ENCODE measurements at regions not wholly inside any gene's neighbourhood (a gene's known extent, or its start where the extent isn't known, plus 50 kb on each side); places are given as distances from the start of the nearest gene placed in this dataset.

- H3K9me3 ChIP-seq = no peaks in the 10 kb centered on the region
- TF ChIP-seq CTCF (IDR thresholded peaks at IDR 0.05) (no peak), POLR2A (IDR thresholded peaks at IDR 0.05) (no peak)
- no peak overlapping the region for H3K4me3 ChIP-seq
- H3K36me3 ChIP-seq (ENCODE audit: low read depth, missing control alignments) = no peaks in the 10 kb centered on the region
- H3K4me1 ChIP-seq = no peaks in the 10 kb centered on the region
- intact Hi-C loops (cut with DNase I; ENCODE audit: low total_unique reads) = no loop called here
- no peak for DNase-seq
- H3K27ac ChIP-seq = no peak overlapping the region
- WGBS, 2 donors = 33 to 46% methylated on average over 1 of the region's 1 CpG
- no peaks in the 10 kb centered on the region for H3K27me3 ChIP-seq
Observed at GRCh38 chr3:154022606-154023005, 98.6 kb upstream of the ARHGEF26 start.

DNA sequence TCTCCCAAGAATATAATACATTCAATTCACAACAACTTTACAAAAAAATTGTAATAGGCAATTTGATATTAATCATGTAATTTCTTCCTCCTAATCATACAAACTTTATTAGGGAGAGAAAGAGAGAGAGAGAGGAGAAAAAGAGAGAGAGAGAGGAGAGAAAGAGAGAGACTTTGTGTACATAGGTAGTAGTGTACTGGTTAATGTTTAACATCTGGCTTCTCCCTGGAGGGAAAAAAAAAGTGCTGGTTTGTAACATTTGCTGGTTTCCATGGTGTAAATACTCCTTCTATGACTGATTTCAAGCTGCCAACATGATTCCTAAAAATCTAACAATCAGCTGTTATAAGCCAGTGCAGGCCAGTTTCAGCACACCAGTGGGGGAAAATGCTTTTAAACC lies 98.0 kb upstream of the ARHGEF26 start:
- Histone ChIP-seq H3K4me1 (no peaks in the 10 kb centered on the region), H3K9me3 (no peaks in the 10 kb centered on the region), H3K4me3 (no peak overlapping the region), H3K36me3 (ENCODE audit: low read depth, missing control alignments) (no peaks in the 10 kb centered on the region), H3K27me3 (no peaks in the 10 kb centered on the region), H3K27ac (no peak overlapping the region)
- intact Hi-C loops (cut with DNase I; ENCODE audit: low total_unique reads) = no loop called here
- TF ChIP-seq POLR2A (IDR thresholded peaks at IDR 0.05) = no peak
- no peak for TF ChIP-seq CTCF (IDR thresholded peaks at IDR 0.05)
- no peak for DNase-seq

DNA sequence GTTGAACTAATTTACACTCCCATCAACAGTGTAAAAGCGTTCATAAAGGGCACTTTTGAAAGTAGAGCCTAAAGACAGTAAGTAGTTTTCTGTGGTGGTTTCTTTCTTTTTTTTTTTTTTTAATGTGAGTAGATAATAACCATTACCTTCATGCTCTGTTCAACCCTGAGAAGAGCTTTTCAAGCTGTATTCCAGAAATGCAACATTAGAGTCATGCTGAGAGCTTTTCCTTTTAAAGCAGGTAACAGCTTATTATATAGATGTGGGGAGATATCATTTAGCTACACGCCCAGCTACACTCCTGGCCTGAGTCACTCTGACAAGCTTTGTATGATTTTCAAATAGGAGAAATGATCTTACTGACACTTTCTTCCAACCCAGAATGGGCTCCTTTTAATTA lies 96.2 kb upstream of the ARHGEF26 start:
- intact Hi-C loops (cut with DNase I; ENCODE audit: low total_unique reads) = no loop called here
- H3K27ac ChIP-seq = no peak overlapping the region
- no peak for DNase-seq

DNA sequence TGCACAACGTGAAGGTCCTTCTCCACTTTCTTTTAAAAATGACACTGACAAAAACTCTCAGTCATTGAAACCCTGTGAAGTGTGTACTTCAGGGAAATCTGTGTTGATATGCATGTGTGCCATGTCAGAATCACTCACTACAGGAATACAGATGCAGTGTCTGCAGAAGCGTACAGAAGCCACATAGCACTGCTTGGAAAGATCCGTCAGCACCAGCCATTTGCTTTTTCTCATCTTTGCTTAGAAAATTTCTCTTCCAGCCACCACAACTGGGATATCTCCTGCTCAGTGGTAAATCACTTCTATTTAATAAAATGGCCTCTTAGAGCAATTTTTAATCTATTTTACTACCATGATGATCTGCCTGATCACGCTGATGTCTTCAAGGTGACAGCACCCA lies 91.3 kb upstream of the ARHGEF26 start:
- 80 to 81% methylated on average over 4 of the region's 4 CpGs for WGBS, 2 donors

More for the DNA sequence above, 96.2 kb upstream of the ARHGEF26 start:
- Histone ChIP-seq H3K4me1 (no peaks in the 10 kb centered on the region), H3K9me3 (no peaks in the 10 kb centered on the region), H3K27me3 (no peaks in the 10 kb centered on the region), H3K4me3 (no peak overlapping the region), H3K36me3 (ENCODE audit: low read depth, missing control alignments) (no peaks in the 10 kb centered on the region)
- WGBS, 2 donors = 85 to 97% methylated on average over 2 of the region's 2 CpGs
- TF ChIP-seq CTCF (IDR thresholded peaks at IDR 0.05) = no peak
- TF ChIP-seq POLR2A (IDR thresholded peaks at IDR 0.05) = no peak

More for the DNA sequence above, 91.3 kb upstream of the ARHGEF26 start:
- no peak overlapping the region for H3K27ac ChIP-seq
- no peaks in the 10 kb centered on the region for H3K4me1 ChIP-seq
- H3K4me3 ChIP-seq = no peak overlapping the region
- intact Hi-C loops (cut with DNase I; ENCODE audit: low total_unique reads) = no loop called here
- no peaks in the 10 kb centered on the region for H3K36me3 ChIP-seq (ENCODE audit: low read depth, missing control alignments)
- H3K27me3 ChIP-seq = no peaks in the 10 kb centered on the region
- H3K9me3 ChIP-seq = no peaks in the 10 kb centered on the region
- TF ChIP-seq CTCF (IDR thresholded peaks at IDR 0.05) = no peak
- no peak for TF ChIP-seq POLR2A (IDR thresholded peaks at IDR 0.05)
- DNase-seq = no peak

All from testis (tissue), 2 donors.